NCI-H2081 (cell line): ENCODE measurements at regions not wholly inside any gene's neighbourhood (a gene's known extent, or its start where the extent isn't known, plus 50 kb on each side); places are given as distances from the start of the nearest gene placed in this dataset.

Experiments
- DNase-seq, 2 experiments: peaks; one replicate each; lab custom pipeline; 2025; lab: John Stamatoyannopoulos, UW

GRCh38 chr20:57847104-57847503 is 137.3 kb upstream of the PMEPA1 start:
- DNase-seq, result no peak

- no peak for DNase-seq
Observed at GRCh38 chr20:57844626-57845596, 135.1 kb upstream of the PMEPA1 start.

GRCh38 chr20:57843941-57844625 is 134.3 kb upstream of the PMEPA1 start:
- DNase-seq, result no peak

GRCh38 chr20:57842720-57843119 is 132.9 kb upstream of the PMEPA1 start:
- no peak for DNase-seq

GRCh38 chr20:57841297-57841866 is 131.6 kb upstream of the PMEPA1 start:
- DNase-seq, result no peak

- no peak for DNase-seq
Observed at GRCh38 chr20:57840504-57841296, 130.9 kb upstream of the PMEPA1 start.

- DNase-seq, result no peak
Observed at GRCh38 chr20:57840066-57840465, 130.3 kb upstream of the PMEPA1 start.

- no peak for DNase-seq
Observed at GRCh38 chr20:57838670-57839151, 128.9 kb upstream of the PMEPA1 start.

- no peak for DNase-seq
Observed at GRCh38 chr20:57837208-57838035, 127.6 kb upstream of the PMEPA1 start.

GRCh38 chr20:57835588-57836455 is 126.0 kb upstream of the PMEPA1 start:
- DNase-seq, result no peak

- DNase-seq, result no peak
Observed at GRCh38 chr20:57835074-57835452, 125.2 kb upstream of the PMEPA1 start.

- DNase-seq, result no peak
Observed at GRCh38 chr20:57834306-57835073, 124.7 kb upstream of the PMEPA1 start.

- no peak for DNase-seq
Observed at GRCh38 chr20:57831993-57832585, 122.3 kb upstream of the PMEPA1 start.

GRCh38 chr20:57831326-57831992 is 121.6 kb upstream of the PMEPA1 start:
- no peak for DNase-seq

GRCh38 chr20:57830515-57830895 is 120.7 kb upstream of the PMEPA1 start:
- DNase-seq, result no peak

GRCh38 chr20:57829805-57830514 is 120.1 kb upstream of the PMEPA1 start:
- no peak for DNase-seq

GRCh38 chr20:57829336-57829735 is 119.5 kb upstream of the PMEPA1 start:
- no peak for DNase-seq

GRCh38 chr20:57828696-57829095 is 118.9 kb upstream of the PMEPA1 start:
- no peak for DNase-seq
